K562 (cell line): ENCODE measurements at regions not wholly inside any gene's neighbourhood (a gene's known extent, or its start where the extent isn't known, plus 50 kb on each side); places are given as distances from the start of the nearest gene placed in this dataset.

Source experiments
- ATAC-seq: fragments of 200-7000 bp; cut with Tn5 transposase; 3 replicates; pipeline ENCODE4 v1.9.1; 2020; ENCODE audit warnings: moderate library complexity
- BruUV-seq: library from RNA; stranded (reverse); fragments of 400-500 nt; replicated peaks from 2 replicates; lab custom pipeline; 2021; lab: Mats Ljungman, UMichigan
- CTCF ChIA-PET: fragments of 300-600 bp; formaldehyde crosslinking; extraction: SDS; loops from one replicate; lab custom pipeline; 2021; ENCODE audit warnings: low intra/inter-chr PET ratio; lab: Yijun Ruan, JAX
- POLR2A ChIA-PET: fragments of 300-600, 350-650 bp; sonication (Branson Sonifier 250); formaldehyde crosslinking; extraction: SDS; loops from one replicate; lab custom pipeline; 2021; ENCODE audit warnings: antibody characterized with exemption, inconsistent platforms; lab: Yijun Ruan, JAX
- DNase-seq, 4 experiments: peaks; one replicate each; pipeline versions ENCODE4 v3.0.0 to v3.0.0-alpha.2; 2011 to 2018; ENCODE audit warnings: low spot score in 3 of 4, mixed read lengths in 3 of 4; ENCODE audit errors: extremely low read depth in 1 of 4
- FAIRE-seq: peaks from 2 replicates; lab custom pipeline; 2011; peaks lifted over from hg19 to GRCh38; lab: Jason Lieb, UNC
- H2AFZ ChIP-seq: 2 replicates; pipeline ENCODE4 v1.6.0; 2011; ENCODE audit warnings: low read depth, low read length, control low read depth, inconsistent platforms
- H3K27ac ChIP-seq: fragments of 200-600 bp; 3 replicates; pipeline ENCODE4 v1.8.0; 2011; ENCODE audit warnings: low read depth, mild to moderate bottlenecking, control low read depth, inconsistent platforms, low read length, moderate library complexity, mixed read lengths; ENCODE audit errors: extremely low read depth
- H3K27me3 ChIP-seq, 2 experiments: fragments of 300-600 bp in 1 of 2; 2 replicates in 1 of 2; 3 replicates in 1 of 2; pipeline versions ENCODE4 v1.6.0 to v1.8.0; 2011; ENCODE audit warnings: inconsistent platforms in 2 of 2, low read length in 2 of 2, mild to moderate bottlenecking in 1 of 2, mixed read lengths in 1 of 2, moderate library complexity in 1 of 2; ENCODE audit not compliant: control insufficient read depth in 2 of 2, insufficient read depth in 2 of 2
- H3K36me3 ChIP-seq: fragments of 300-600 bp; 3 replicates; pipeline ENCODE4 v1.8.0; 2011; ENCODE audit warnings: mild to moderate bottlenecking, low read length, inconsistent platforms; ENCODE audit not compliant: control insufficient read depth, insufficient read depth
- H3K4me1 ChIP-seq, 2 experiments: fragments of 200-600 bp in 1 of 2; replicated peaks in 1 of 2; 2 replicates in 1 of 2; 3 replicates in 1 of 2; pipeline versions ENCODE4 v1.5.1 to v1.8.0; 2011; ENCODE audit warnings: inconsistent platforms in 2 of 2, low read length in 2 of 2, mild to moderate bottlenecking in 1 of 2, mixed read lengths in 1 of 2, moderate library complexity in 1 of 2; ENCODE audit not compliant: control insufficient read depth in 2 of 2, insufficient read depth in 2 of 2
- H3K4me2 ChIP-seq: 2 replicates; pipeline ENCODE4 v1.6.1; 2011; ENCODE audit warnings: low read length, control low read depth, inconsistent platforms, mixed read lengths; ENCODE audit not compliant: insufficient read depth
- H3K4me3 ChIP-seq: fragments of 200-600 bp; sonication (generic), shearing (Covaris generic); 2 replicates; pipeline ENCODE4 v1.5.1; 2016; ENCODE audit warnings: control low read depth, inconsistent platforms
- H3K79me2 ChIP-seq: fragments of 200-600 bp; 3 replicates; pipeline ENCODE4 v1.8.0; 2011; ENCODE audit warnings: low read length, inconsistent platforms; ENCODE audit not compliant: control insufficient read depth, insufficient read depth
- H3K9ac ChIP-seq, 2 experiments: 2 replicates each; pipeline versions ENCODE4 v1.6.0 to v1.6.1; 2011; ENCODE audit warnings: low read depth in 2 of 2, low read length in 2 of 2, control low read depth in 1 of 2, inconsistent platforms in 1 of 2, mild to moderate bottlenecking in 1 of 2, mixed read lengths in 1 of 2; ENCODE audit not compliant: insufficient read depth in 1 of 2
- H3K9me1 ChIP-seq: one replicate; pipeline ENCODE4 v1.6.0; 2011; ENCODE audit warnings: inconsistent platforms, mild to moderate bottlenecking, low read length, moderate library complexity; ENCODE audit not compliant: control insufficient read depth, insufficient read depth
- H3K9me3 ChIP-seq: replicated peaks from 2 replicates; pipeline ENCODE4 v1.5.1; 2011; ENCODE audit warnings: low read depth, low read length, inconsistent platforms; ENCODE audit not compliant: control insufficient read depth, insufficient read depth
- H4K20me1 ChIP-seq: replicated peaks from 2 replicates; pipeline ENCODE4 v1.6.1; 2011; ENCODE audit warnings: low read length, inconsistent platforms, mixed read lengths; ENCODE audit not compliant: control insufficient read depth, insufficient read depth
- FOXA3 ChIP-seq, 2 experiments: fragments of 450-650 bp in 1 of 2; sonication (generic) in 1 of 2; formaldehyde crosslinking; IDR thresholded peaks in 1 of 2; conservative IDR thresholded peaks in 1 of 2; 2 replicates each; pipeline versions ENCODE4 v1.4.0 to v1.8.0; 2020 to 2022; ENCODE audit warnings: mild to moderate bottlenecking in 2 of 2, missing genetic modification reagents in 1 of 2
- ZNF311 ChIP-seq: fragments of 250-450 bp; sonication (Bioruptor Pico); IDR thresholded peaks from 2 replicates; pipeline ENCODE4 v1.4.0; 2020; ENCODE audit warnings: mild to moderate bottlenecking, moderate library complexity
- WGBS: fragments of 100-300 bp; shearing (Covaris generic); methylation state at CpG from one replicate; pipeline ENCODE4 v1.1.6; 2016; ENCODE audit warnings: low coverage, mixed read lengths; ENCODE audit not compliant: insufficient coverage; ENCODE audit errors: missing lambda C conversion rate; 5-methylcytosine and 5-hydroxymethylcytosine counted together
- in situ Hi-C: fragments of 300-500 bp; cut with MboI; formaldehyde crosslinking; loops from 4 replicates; pipeline ENCODE4 v1.15.0; 2018; ENCODE audit warnings: inconsistent platforms, mixed read lengths
- intact Hi-C: fragments of 100-400 bp; cut with micrococcal nuclease; formaldehyde crosslinking; loops from 2 replicates; pipeline ENCODE4 v1.14.2; 2022

DNA sequence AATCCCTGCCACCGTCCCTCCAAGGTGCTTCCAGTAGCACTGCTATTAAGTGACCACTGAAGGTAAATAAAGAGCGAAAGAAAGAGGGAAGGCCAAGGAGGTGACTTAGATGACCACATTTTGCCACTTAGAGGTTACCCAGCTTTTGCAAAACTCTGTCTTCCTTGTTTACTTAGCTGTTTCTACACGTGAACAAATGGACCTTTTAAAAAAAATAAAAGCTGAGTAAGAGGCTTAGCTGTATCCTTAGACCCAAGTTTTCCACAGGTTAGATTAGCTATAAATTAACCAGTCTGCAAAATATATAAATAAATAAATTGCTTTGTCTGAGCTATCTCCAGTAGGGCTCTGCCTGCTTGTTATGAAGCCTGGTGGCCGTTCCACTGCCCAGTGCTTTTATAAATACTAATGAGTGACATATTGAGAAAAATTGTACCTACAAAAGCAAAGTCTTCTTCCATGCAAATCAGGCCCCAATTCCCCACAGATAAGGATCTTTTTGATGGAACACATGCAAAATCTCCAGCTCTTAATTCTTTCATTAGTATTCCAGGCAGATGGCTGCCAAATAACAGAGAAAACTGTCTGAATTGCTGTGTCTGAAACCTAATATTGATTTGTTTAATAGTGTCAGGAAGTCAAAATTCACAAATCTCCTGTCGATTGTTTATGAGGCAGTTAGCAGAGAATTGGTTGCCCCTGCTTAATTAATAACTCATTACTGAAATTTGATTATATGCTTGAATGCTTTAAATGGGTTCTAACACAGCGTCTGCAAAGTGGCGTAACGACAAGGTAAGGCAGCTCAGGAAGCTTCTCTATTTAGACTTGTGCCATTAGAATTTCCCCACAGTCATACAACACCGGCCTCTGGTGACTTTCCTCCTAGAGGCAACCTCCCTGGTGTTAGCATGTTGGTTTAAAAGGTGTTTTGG lies 176.7 kb downstream of the EMX2 start:
- Histone ChIP-seq H3K4me2 (no peak overlapping the region), H4K20me1 (no peaks in the 10 kb centered on the region), H3K9me3 (no peaks in the 10 kb centered on the region), H3K9me1 (no peaks in the 10 kb centered on the region), H3K27ac (no peak overlapping the region), H3K4me1 (no peaks in the 10 kb centered on the region), H3K9ac (no peak overlapping the region), H3K4me3 (no peak overlapping the region), H3K79me2 (no peaks in the 10 kb centered on the region), H3K36me3 (no peaks in the 10 kb centered on the region), H3K27me3 (no peaks in the 10 kb centered on the region), H2AFZ (no peak overlapping the region)
- ChIA-PET CTCF (no interaction called here), POLR2A (no interaction called here)
- intact Hi-C loops, result no loop called here
- no peak for ATAC-seq
- in situ Hi-C loops, result no loop called here
- TF ChIP-seq FOXA3 (CRISPR knock-in tag; conservative IDR thresholded peaks at IDR 0.05 in 1 of 2, IDR thresholded peaks at IDR 0.05 in 1 of 2), result peak in 1 of 2 experiments; percentile 45; a peak in 1 of 4 replicates
- TF ChIP-seq ZNF311, result no peak
- DNase-seq, result no peak
- no TSS peak for BruUV-seq
- no peak for FAIRE-seq
- 0% methylated on average over 8 of the region's 9 CpGs for WGBS
